ENCODE measurements at regions not wholly inside any gene's neighbourhood (a gene's known extent, or its start where the extent isn't known, plus 50 kb on each side); places are given as distances from the start of the nearest gene placed in this dataset.
A peak's percentile ranks its signal among the peaks of the same experiment; 100 is the strongest.

DNA sequence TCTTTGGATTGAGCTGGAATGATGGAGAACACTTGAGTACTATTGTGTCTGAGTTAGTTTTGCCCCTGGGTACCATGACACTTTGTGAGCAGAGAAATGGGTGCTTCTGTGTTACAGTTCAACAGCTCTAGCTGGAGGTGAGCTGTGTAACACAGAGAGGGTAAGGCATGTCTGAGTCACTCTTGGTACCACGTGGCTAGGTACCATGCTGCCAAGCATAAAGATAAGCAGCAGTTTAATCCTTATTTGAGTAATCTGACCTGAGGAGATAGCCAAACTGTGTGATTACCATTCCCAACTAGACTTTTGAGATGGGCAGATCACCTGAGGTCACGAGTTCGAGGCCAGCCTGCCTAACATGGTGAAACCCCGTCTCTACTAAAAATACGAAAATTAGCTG lies 122.0 kb downstream of the OLFM4 start:
- DNase-seq, result no peak

DNA sequence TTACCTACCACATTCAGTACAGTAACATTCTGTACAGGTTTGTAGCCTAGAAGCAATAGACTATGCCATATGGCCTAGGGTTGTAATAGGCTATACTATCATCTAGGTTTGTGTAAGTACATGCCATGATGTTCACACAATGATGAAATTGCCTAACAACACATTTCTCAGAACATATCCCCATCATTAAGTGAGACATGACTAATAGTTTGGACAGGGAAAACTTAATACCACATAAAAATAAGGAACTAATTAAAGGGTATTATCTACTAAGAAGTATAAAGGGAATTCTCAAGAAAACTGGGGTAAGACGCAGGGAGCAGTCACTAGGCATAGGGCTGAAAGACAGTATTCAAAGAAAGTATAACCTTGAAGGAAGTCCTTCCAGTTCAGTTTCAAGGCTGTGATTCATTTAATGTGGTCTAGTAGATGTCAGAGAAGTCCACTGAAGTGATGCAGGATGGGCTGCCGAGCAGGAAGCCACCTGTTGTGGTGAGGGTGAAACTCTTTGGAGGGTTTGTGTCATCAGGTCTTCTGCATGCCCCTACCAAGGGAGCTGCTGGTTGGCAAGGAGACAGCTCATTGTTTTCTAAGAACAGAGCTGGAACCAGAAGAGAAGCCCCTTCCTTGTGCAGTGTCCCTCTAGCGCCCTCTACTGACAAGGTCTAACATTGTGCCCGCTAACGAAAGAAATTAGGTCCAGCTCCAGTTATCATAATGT lies 122.9 kb downstream of the OLFM4 start:
- DNase-seq, result peak; percentile 80

DNA sequence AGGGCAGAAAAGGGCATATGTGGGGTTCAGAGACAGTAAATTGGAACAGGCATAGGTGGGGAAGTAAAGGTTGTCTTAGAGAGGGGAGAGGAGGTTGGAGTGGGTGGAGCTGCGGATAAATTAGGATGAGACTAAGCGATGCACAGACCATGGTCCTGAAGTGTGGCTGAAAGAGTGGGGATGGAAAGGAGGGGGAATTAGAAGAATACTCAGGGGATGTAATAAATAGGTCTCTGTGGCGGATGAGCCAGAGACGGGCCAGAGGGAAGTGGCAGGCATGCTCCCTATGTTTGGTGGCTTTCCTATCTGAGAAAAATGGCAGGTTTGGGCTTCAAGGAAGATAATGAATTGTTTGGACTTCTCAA lies 123.4 kb downstream of the OLFM4 start:
- DNase-seq, result no peak

DNA sequence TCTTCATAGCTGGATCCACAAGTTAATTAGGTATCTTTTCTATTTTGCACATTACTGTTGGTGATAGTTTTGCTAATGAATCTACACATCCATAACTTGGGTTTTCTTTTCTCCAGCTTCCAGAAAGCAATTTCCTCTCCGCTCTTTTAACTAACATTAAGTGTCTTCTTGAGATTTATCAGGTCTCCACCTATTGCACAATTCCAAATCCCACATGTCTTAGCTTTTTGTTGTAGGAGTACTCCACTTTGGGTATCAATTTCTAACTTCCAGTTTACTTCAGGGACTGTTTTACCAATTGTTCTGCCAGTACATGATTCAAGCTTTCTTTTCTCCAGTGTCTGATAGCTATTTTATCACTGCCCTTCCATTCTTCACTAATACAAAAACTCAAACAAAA lies 129.6 kb downstream of the OLFM4 start:
- DNase-seq, result no peak

DNA sequence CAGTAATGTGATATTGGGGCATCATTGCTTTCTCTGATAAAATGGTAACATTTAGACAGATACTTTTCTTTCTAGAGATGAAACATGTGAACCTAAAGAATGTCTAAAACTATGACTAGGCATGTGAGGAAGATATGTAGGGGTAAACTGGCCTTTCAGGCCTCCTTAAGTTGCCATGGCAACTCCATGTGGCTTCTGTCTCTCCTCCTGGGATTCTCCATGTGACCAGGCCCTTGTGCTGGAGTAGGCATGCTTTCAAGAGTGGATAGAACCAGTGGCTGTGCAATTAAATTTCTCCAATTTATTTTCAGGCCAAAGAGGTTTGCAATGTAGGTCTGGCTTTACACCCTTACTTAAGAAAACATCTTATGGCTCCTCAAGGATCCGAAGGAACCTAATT lies 130.8 kb downstream of the OLFM4 start:
- no peak for DNase-seq

DNA sequence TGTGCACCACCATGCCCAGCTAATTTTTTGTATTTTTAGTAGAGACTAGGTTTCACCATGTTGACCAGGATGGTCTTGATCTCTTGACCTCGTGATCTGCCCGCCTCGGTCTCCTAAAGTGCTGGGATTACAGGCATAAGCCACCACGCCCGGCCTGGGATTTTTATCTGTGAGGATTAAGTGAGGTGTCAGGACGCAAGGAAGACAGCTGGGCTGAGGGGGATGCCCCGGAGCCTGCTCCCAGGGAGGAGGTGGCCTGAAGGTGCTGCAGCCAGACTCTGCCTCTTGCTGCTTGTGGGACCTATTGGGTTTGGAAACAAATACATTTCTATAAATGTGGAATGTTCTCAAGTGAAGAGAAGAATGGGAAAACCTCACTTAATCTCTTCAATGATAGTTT lies 131.6 kb downstream of the OLFM4 start:
- no peak for DNase-seq

DNA sequence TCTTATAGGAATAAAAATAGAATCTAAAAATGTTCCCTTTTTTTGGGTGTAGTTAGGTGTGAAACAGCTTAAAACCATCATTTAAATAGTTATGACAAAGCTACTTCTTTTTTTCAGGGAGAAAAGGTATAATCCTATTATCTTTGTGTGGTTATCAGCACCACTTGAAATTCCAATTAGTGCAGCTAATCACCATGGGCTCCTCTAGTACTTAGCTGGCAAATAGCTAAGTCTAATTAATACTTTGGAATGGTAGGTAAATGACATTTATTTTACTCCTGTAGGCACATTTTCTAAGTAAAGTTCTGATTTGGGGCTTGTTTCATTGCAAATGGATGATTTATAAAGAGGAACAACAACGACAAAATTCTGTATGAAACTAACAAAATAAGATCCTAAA lies 132.6 kb downstream of the OLFM4 start:
- no peak for DNase-seq

DNA sequence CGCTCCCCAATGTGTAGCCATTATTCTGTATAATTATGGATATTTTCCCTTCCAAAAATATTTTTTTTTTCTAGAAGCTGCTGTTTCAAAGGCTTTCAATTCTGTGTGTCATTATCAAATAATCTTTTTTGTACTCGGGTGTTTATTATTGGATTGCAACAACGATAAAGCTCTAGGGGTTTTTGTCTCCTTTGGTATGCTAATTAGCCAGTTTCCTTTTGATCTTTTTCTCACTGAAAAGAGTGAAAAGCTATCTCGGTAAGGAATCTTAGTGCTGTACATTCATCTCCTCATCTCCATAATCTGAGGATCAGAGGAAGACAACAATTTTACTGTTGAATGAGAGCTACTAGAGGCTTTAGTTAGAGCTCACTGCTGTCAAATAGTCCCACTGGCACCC lies 136.6 kb downstream of the OLFM4 start:
- DNase-seq, result no peak

DNA sequence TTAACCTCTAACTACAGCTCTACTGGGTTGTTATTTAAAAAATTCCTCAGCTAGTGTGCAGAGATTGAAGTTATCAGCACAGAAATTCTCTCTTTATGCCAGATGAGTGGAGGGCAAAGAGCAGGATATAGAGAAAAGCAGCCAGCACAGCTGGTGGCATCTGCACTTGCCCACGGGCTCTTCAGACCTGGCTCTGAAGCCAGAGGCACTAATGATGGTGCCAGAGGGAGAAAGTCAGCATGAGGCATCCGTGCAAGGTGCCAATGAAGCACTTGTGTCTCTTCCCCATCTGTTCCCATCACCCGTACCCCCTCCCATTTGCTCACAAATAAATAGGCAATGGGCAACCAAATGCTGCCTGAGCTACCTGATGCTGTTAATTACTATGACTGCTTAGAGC lies 138.9 kb downstream of the OLFM4 start:
- no peak for DNase-seq

DNA sequence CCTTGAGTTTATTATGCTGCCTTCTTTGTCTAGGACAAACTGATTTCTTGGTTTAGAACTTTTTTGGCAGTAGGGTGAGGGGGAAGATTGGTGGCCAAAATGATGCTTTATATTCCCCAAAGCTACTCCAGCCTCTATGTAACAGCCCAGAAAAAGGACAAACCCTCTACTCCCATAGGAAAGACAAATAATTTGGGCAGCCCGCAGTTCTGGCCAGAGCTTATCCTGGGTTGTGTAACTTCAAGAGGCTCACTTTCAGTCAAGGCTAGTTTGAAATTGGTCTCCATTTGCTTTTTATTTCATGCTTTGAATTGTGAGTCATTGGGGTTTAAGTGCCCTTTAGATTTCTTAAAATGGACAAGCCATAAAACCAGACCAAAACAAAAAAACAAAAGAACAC lies 142.3 kb downstream of the OLFM4 start:
- DNase-seq, result no peak

DNA sequence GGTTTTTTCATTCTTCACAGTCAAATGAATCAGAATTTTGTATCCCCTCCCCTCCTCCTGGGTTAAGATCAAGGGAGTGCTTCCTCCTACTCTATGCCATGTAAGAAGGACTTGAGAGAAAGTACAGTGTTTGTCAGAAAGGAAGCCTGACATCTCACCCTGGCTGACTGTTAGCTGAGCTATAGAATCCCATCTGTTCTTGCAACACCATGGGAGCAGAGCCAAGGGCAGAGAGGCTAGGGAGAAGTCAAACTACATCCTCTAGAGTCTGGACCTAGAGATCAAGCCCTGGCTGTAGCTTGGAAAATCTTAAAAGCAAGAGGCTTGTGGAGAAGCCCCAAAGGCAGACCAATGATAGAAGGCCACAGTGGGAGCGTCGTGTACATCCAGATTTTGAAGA lies 145.9 kb downstream of the OLFM4 start:
- DNase-seq, result no peak

DNA sequence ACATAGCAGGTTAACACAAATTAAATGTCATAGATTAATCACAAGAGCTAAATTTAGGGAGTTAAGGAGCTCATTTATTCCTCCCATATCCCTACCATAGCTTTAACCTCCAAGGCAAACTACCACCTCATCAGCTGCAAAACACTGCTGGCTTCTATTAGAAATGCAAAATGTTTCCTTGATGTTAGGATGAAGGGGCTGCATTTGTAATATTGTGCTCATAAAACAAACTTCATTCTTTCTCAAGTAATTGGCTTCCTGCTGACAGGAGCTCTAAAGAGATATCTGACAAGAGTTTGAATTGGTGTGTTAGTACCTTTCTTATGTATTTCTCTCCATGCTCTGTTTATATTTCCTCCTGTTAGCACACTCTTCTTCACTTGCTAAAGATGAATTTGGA lies 152.1 kb downstream of the OLFM4 start:
- no peak for DNase-seq

DNA sequence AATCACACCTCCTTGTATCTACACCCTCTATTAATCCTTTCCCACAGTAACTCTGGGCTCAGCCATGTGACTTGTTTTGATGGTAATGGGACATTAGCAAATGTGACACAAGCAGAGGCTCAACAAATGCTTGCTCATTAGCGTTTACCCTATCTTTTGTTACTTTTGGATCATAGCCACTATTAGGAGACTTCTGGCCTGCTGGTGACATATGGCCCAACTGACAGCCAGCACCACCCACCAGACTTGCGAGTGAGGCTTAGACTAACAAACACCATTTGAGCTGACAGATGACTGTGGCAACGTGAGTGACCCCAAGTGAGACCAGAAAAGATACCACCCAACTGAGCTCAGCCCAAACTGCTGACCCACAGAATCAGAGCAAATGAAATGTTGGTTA lies 154.1 kb downstream of the OLFM4 start:
- no peak for DNase-seq

DNA sequence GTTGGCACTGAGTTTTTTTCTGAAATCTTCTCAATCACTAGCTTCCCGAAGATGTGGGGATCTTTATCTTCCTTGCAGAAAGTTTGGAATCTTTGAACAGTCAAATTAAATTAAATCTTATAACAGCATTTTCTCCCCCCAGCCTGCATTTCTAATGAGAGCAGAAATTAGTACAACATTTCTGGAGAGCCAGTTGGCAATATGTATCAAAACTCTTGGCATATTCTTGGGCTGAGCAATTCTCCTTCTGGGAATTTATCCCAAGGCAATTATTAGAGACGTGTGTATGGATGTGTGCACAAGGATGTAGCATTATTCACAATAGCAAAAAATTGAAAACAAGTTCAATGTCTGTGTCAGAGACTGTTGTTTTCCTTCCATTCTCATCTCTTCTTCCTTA lies 159.5 kb downstream of the OLFM4 start:
- no peak for DNase-seq

DNA sequence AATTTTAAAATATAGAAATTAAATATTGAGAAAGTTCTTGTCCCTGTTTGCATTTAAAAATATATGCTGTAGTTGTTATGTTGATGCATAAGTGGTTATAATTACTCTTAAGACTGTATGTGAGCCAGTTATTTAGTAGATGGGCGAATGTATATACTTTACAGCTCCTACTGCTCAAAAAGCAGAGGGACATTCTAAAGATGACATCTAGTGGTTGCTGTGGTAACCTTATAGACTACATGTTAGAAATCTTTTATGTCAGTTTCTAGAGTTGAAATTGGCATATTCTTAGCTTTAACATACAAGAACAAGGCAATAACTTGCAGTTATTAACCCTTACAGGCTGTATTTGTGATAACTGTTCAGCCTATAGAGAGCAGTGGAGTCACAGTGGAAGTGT lies 160.5 kb downstream of the OLFM4 start:
- DNase-seq, result no peak

DNA sequence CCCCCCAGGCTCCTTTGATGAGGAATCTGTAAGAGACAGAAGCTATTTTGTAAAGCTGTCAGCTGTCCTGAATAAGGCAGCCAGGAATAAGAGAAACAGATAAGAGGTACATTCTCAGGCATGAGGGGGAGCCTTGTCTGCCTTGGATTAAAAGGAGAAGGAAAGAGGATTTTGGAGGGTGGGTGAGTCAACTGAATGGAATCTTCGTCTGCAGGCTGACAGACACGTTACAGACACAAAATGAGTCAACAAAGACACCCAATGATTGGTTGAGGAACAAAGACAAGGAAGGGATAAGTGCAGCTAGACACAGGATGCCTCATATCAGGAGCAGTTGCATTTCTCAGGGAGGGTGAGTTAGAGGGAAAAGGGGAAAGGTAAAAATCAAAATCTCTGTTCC lies 162.5 kb downstream of the OLFM4 start:
- no peak for DNase-seq

DNA sequence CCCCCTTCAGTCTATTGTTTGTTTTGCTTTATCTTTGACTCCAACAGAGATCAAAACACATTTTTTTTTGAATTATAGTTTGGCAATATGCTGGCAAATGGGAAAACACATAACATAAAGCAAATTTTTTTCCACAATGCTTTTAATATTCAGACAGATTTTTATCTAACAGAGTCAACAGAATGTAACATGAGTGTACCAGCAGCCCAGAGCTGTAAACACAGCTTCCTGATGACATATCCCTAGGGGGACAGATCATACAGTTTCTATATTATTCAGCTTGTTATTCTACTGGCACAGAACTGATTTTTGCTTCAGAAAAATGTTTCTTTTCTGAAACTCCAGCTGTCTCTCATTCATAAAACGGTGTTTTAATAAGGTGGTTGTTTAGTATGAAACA lies 168.8 kb downstream of the OLFM4 start:
- no peak for DNase-seq

DNA sequence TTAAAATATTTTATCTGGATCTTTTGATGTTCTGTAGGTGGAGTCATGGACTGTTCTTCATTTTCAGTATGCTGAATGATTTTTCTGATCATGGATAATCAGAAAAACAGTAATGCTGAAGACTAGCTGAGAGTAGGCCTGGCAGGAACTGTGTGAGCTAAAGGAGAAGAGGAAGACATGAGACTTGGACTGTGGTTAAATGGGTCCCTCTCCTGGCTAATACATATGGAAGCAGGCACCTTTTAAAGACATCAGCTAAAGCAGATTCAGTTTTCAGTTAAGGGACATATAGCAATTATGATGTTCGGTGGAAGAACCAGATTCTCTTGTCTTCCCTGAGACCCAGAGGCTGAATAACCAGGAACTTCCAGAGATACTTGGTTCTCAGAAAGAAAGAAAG lies 169.4 kb downstream of the OLFM4 start:
- no peak for DNase-seq

DNA sequence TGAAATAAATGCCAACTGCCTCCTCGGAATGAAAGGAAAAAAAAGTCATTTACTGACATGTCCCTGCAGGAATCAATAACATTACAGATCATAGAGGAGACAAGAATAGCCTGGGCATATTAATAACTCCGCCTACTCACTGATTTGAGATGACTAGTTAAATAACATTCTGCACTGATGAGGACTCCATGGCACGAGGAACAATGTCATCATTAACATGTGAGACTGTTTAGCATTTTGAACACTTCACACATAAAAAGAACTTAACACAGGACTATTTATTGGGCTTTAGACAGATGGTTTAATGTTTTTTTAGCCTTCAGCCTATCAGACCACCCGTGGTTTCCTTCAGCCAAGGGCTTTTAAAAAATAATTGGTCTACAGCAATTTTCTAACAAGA lies 170.1 kb downstream of the OLFM4 start:
- no peak for DNase-seq

DNA sequence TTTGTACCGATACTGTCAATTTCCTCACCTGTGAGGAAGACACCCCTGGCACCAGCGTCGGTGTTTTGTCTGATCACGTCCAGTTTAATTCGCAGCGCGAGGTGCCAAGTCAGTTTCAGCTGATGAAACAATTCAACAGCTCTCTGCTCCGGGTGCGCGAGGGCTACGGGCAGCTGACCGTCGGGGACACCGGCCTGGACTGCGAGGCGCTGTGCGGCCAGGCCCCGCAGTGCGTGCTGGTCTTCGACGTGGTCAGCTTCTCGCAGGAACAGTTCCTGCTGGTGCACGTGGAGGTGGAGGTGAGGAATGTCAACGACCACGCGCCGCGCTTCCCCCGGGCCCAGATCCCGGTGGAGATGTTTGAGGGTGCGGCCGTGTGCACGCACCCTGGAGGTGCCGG lies 171.5 kb downstream of the OLFM4 start:
- DNase-seq, result no peak

DNA sequence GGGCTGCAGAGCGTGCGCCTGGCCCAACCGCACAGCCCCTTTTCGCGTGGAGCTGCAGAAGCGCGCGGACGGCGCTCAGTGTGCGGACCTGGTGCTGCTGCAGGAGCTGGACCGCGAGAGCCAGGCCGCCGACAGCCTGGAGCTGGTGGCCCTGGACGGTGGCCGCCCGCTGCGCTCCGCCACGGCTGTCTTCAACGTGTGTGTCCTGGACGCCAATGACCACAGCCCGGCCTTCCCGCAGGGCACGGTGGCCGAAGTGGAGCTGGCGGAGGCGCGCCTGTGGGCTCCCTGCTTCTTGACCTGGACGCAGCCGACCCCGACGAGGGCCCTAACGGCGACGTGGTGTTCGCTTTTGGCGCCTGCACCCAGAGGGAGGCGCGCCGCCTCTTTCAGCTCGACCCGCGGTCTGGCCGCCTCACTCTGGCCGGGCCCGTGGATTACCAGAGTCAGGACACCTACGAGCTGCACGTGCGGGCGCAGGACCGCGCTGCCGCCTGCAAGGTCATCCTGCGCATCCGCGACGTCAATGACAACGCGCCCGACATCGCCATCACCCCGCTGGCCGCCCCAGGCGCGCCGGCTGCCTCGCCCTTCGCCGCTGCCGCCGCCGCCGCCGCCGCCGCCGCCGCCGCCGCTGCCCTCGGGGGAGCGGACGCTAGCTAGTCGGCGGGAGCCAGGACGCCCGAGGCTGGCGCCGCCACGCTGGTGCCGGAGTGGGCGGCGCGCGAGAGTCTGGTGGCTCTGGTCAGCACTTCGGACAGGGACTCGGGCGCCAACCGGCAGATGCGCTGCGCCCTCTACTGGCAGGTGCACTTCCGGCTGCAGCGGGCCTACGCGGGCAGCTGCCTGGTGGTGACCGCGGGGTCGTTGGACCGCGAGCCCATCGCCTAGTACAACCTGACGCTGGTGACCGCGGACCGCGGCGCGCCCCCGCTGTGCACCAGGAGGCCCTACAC lies 172.2 kb downstream of the OLFM4 start:
- DNase-seq, result no peak

DNA sequence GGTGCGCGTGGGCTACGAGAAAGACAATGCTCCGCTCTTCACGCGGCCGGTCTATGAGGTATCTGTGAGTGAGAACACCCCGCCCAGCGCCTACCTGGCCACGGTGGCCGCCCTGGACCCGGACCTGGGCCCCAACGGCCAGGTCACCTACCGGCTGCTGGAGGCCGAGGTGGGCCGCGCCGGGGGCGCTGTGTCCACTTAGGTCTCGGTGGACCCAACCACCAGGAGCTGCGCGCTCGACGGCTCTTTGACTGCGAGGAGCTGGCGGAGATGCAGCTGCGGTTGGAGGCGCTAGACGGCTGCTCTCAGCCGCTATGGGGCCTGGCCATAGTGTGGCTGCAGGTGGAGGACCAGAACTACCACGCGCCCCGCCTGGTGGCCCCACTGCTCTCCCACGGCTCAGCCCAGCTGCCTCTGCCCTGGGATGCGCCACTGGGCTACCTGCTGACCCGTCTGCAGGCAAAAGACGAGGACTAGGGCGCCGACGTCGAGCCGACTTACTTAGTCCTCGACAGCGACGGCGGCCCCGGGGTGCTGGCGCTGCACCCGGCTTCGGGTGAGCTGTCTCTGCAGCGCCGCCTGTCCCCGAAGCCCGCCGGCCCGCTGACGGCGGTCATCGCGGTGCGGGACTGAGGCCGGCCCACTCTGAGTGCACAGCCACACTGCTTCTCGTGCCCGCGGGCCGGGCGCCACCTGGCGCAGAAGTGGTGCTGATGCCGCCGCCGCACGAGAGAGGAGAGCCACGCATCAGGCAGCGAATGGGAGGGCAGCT lies 173.0 kb downstream of the OLFM4 start:
- DNase-seq, result no peak

DNA sequence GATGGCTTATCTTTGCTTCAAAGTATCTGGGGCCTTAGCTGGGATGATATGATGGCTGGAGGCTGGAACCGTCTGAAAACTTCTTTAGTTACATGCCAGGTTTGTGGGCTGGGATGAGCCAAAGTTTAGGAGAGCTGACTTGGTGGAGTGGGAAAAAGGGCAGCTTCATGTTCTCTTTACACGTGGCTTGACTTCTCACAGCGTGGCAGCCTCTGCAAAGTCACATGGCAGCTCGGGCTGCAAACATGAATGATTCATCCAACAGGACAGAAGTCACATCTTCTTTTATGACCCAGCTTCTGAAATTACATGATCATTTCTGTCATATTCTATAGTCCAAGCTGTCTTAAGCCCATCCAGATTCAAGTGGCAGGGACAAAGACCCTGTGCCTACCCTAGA lies 176.0 kb downstream of the OLFM4 start:
- DNase-seq, result no peak

DNA sequence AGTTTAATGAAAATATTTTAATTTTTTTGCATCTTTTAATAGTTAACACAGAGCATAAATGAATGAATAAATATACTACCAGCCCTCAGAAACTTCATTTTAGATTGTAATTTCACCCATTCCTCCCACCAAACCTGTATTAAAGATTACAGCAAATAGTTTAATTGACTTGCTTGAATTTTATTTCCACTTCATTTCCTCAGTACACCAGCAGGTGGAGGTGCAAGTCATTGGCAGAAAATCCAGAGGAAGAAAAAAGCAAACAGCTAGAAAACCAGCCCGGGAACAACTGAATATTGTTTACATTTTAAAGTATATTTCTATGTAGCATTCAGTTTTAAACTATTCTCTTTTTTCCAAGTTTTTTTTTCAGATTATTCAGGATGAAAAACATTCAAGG lies 177.8 kb downstream of the OLFM4 start:
- DNase-seq, result no peak
